Mononuclear cell (primary cell): ENCODE measurements at regions not wholly inside any gene's neighbourhood (a gene's known extent, or its start where the extent isn't known, plus 50 kb on each side); places are given as distances from the start of the nearest gene placed in this dataset.

Experiments used
- H3K27me3 ChIP-seq: 2 replicates; pipeline ENCODE4 v1.6.0; 2011; ENCODE audit warnings: low read length, control low read depth; ENCODE audit not compliant: insufficient read depth
- H3K4me1 ChIP-seq: 2 replicates; pipeline ENCODE4 v1.5.1; 2011; ENCODE audit warnings: mild to moderate bottlenecking, low read length, control low read depth; ENCODE audit not compliant: insufficient read depth
- H3K4me3 ChIP-seq: 2 replicates; pipeline ENCODE4 v1.5.1; 2011; ENCODE audit warnings: mild to moderate bottlenecking, low read length, moderate library complexity
- H3K9me3 ChIP-seq: 2 replicates; pipeline ENCODE4 v1.5.1; 2011; ENCODE audit warnings: low read depth, mild to moderate bottlenecking, control low read depth, low read length

DNA sequence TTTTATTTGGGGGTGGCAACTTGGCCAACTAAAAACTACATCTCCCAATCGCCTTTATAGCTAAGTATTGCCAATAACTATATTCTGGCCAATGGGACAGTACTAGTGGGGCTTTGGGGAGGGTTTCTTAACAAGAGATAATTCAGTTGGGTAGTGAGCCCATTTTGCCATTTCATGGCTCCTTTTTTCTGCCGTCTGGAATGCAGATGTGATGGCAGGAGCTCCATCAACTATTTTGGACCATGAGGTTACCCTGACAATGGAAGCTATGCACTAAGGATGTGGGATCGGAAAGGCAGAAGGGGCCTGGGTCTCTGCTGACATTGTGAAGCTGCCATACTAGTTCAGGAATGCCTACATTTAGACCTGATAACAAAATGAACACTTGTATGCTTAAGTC lies 67.0 kb upstream of the FOXC1 start:
- Histone ChIP-seq H3K27me3 (no peaks in the 10 kb centered on the region), H3K9me3 (no peaks in the 10 kb centered on the region), H3K4me1 (no peaks in the 10 kb centered on the region), H3K4me3 (no peak overlapping the region)

- H3K4me3 ChIP-seq, result no peak overlapping the region
- no peaks in the 10 kb centered on the region for H3K9me3 ChIP-seq
- no peaks in the 10 kb centered on the region for H3K4me1 ChIP-seq
- no peaks in the 10 kb centered on the region for H3K27me3 ChIP-seq
Observed at GRCh38 chr6:1544000-1544399, 65.7 kb upstream of the FOXC1 start.

GRCh38 chr6:1544603-1545002 lies 65.1 kb upstream of the FOXC1 start:
- no peak overlapping the region for H3K4me3 ChIP-seq
- no peaks in the 10 kb centered on the region for H3K27me3 ChIP-seq
- H3K4me1 ChIP-seq, result no peaks in the 10 kb centered on the region
- no peaks in the 10 kb centered on the region for H3K9me3 ChIP-seq

DNA sequence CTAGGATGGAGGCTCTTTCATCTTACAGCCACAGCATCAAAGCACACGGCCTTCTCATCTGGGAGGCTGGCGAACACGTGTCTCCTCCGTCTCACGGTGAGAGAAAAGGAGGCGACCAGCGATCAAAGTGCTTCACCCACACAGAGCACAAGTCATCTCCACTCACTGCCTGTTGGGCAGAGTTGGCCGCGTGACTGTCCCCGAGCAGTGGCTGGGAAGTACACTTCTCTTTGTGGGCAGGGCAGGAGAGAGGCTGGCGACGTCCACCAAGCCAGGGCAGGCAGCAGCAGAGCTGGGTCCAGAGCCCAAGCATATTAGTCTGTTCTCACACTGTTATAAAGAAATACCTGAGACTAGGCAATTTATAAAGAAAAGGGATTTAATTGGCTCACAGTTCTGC lies 64.1 kb upstream of the FOXC1 start:
- no peak overlapping the region for H3K4me3 ChIP-seq
- no peaks in the 10 kb centered on the region for H3K9me3 ChIP-seq
- no peaks in the 10 kb centered on the region for H3K27me3 ChIP-seq
- no peaks in the 10 kb centered on the region for H3K4me1 ChIP-seq

DNA sequence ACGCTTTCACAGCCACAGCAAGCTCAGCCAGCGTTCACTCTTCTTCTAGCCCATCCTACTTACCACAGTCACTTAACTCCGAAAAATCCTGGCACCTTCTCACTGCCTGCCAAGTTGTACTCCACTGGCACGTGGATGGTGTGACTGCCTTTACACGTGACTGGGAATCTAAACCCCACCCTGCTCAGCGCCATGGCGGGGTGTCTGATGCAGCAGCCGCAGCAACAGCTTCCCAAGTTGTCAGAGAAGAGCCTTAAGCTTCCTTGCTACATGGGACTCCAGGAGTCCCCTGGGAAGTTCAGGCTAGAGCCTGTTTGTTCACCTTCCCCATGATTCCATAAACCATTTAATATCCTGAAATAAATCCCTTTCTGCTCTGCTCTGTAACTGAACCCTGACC lies 61.9 kb upstream of the FOXC1 start:
- Histone ChIP-seq H3K4me3 (no peak overlapping the region), H3K27me3 (no peaks in the 10 kb centered on the region), H3K4me1 (peaks cover 7% of the 10 kb centered on the region), H3K9me3 (no peaks in the 10 kb centered on the region)

DNA sequence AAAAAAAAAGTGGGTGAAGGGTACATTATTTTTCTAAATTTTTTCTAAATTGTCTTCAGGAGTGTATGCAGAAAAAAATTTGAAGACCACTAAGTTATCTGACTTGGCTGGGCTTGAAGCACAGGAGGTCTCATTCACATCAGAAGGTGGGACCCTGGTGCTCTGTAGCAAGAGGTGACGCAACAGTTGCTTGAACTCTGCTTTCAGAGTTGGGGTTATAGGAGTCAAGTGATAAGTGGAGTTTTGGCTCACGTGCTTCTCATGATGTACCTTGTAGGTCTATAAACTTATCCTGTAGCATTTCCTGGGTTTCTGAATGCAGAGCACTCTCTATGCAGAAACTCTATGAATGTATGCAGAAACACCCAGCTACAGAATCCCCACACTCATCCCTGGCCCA lies 58.5 kb upstream of the FOXC1 start:
- Histone ChIP-seq H3K4me3 (no peak overlapping the region), H3K27me3 (no peaks in the 10 kb centered on the region), H3K9me3 (no peaks in the 10 kb centered on the region), H3K4me1 (peaks cover 27% of the 10 kb centered on the region)

DNA sequence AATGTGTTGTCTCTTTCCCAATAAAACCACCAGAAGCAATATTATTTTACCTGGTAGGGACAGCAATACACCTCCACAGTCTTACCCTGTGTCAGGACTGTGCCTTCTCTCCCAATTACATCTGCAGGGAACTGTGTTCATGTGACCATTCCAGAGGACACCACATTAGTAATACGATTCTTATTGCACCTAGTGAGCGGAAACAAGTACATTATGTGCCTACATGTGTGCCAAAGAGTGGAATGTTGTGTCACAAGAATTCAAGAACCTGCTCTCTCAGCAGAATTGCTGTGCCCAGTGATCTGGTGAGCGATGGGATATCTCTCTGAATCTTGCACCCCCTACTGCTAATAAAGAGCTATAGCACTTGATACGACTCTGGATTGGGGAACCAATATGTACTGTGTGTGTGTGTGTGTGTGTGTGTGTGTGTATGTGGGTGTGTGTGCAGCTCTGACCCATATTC lies 57.4 kb upstream of the FOXC1 start:
- H3K27me3 ChIP-seq, result no peaks in the 10 kb centered on the region
- H3K4me1 ChIP-seq, result peaks cover 27% of the 10 kb centered on the region
- no peak overlapping the region for H3K4me3 ChIP-seq
- H3K9me3 ChIP-seq, result no peaks in the 10 kb centered on the region

DNA sequence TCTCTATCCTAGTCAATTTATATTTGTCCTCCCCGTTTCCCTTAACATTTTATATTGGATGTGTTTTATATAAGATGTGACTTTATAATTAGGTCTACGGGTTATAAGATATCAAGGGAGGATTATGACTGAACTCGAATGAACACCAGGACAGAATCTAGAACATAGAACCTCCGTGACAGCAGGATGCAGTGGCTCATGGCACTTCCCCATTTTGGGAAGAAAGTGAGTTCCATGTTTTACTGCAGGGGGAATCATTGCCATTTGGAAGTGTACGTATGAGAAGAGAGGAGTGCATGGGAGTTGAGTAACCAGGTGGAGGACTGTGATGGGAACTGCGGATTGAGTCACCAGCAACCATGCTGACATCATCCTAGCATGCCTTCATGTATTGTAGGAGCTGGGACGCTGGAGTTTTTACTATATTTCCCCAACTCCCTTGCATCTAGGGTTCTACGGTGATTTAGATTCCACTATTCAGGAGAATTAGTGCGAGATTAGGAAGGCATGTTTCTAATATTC lies 56.1 kb upstream of the FOXC1 start:
- Histone ChIP-seq H3K4me3 (no peak overlapping the region), H3K27me3 (no peaks in the 10 kb centered on the region), H3K4me1 (peaks cover 27% of the 10 kb centered on the region), H3K9me3 (no peaks in the 10 kb centered on the region)

GRCh38 chr6:1554141-1554475 lies 55.6 kb upstream of the FOXC1 start:
- no peaks in the 10 kb centered on the region for H3K9me3 ChIP-seq
- H3K27me3 ChIP-seq, result no peaks in the 10 kb centered on the region
- H3K4me3 ChIP-seq, result peak overlapping the region; percentile 50

DNA sequence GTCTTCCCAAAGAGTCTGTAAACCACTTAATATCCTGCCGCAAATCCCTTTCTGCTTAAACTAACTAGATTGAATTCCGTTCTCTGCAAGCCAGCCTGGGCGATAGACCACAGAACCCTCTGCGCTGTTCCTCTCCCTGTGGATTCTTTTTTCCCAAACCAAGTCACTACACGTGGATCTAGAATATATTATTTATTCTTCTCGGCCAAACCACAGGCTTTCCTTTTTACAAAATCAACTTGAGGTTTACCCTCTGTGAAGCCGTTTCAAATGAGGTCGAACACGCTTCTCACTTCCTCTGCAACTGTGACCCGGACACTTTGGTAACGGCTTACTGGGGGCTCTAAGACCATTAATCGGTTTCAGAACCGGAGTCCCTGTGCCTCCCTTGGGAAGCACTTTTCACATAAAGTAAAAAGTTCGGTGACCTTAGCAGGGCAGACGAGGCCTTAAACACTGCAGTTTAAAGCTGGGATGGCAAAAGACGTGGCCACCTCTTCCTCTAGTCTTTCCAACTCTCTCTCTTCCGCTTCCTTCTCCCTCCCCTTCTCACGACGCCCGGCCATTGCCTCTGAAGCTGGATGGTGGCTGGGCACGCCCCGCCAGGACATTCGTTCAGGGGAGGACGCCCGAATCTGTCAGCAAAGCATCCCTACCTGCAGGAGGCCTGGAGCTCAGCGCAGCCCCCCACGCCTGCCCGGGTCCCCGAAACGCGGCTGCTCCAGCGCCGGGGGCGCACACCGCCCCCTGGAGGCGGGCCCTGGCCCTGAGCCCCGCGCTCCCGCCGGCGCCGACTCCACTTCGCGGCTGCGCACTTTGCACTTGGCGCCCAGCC lies 55.0 kb upstream of the FOXC1 start:
- peaks cover 27% of the 10 kb centered on the region for H3K4me1 ChIP-seq
- no peaks in the 10 kb centered on the region for H3K27me3 ChIP-seq
- H3K4me3 ChIP-seq, result peak overlapping the region; percentile 50
- no peaks in the 10 kb centered on the region for H3K9me3 ChIP-seq

More at GRCh38 chr6:1554141-1554475, 55.6 kb upstream of the FOXC1 start:
- H3K4me1 ChIP-seq, result peaks cover 27% of the 10 kb centered on the region

DNA sequence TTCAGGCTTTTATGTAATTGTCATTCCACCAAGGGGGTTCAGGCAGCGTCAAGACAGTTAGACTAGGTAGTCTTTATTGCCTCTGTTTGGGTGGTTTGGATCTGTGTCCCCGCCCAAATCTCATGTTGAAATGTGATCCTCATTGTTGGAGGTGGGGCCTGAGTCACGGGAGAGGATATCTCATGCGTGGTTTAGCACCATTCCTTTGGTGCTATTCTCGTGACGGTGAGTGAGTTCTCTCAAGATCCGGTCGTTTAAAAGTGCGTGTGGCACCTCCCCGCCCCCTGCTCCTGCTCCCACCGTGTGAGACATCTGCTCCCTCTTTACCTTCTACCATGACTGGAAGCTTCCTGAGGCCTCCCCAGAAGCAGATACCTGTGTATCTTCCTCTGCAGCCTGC lies 51.3 kb upstream of the FOXC1 start:
- peaks cover 17% of the 10 kb centered on the region for H3K4me1 ChIP-seq
- H3K4me3 ChIP-seq, result no peak overlapping the region
- H3K9me3 ChIP-seq, result no peaks in the 10 kb centered on the region
- no peaks in the 10 kb centered on the region for H3K27me3 ChIP-seq
